Thoracic aorta (tissue), 2 donors: ENCODE measurements at regions not wholly inside any gene's neighbourhood (a gene's known extent, or its start where the extent isn't known, plus 50 kb on each side); places are given as distances from the start of the nearest gene placed in this dataset.
"Not testable (repeated sequence)": the region's sequence is repeated elsewhere in the genome, so short reads cannot be mapped to it uniquely, and the experiment has no call there.

Experiments
- ATAC-seq: fragments of 150-250 bp; one replicate; pipeline ENCODE4 v1.8.0; 2017; ENCODE audit warnings: low read depth; ENCODE audit not compliant: insufficient number of reproducible peaks, low FRiP score
- DNase-seq: peaks from one replicate; pipeline ENCODE4 v3.0.0-alpha.2; 2020; ENCODE audit warnings: low spot score
- H3K27ac ChIP-seq, 2 donors: fragments of 200-600 bp; sonication (generic); 1 replicate in 1 of 2; 2 replicates in 1 of 2; pipeline ENCODE4 v1.5.1; 2016; ENCODE audit warnings: mild to moderate bottlenecking in 2 of 2, moderate library complexity in 2 of 2
- H3K27me3 ChIP-seq: fragments of 200-600 bp; sonication (generic); replicated peaks from 2 replicates; pipeline ENCODE4 v1.6.0; 2016; ENCODE audit warnings: mild to moderate bottlenecking; ENCODE audit not compliant: insufficient read depth
- H3K36me3 ChIP-seq: fragments of 200-600 bp; sonication (generic); one replicate; pipeline ENCODE4 v1.5.1; 2016
- H3K4me1 ChIP-seq, 2 donors: fragments of 200-600 bp; sonication (generic); 1 replicate in 1 of 2; 2 replicates in 1 of 2; pipeline versions ENCODE4 v1.5.1 to v1.6.0; 2016; ENCODE audit warnings: low read depth in 2 of 2, mild to moderate bottlenecking in 1 of 2; ENCODE audit not compliant: control insufficient read depth in 1 of 2
- H3K4me3 ChIP-seq: fragments of 200-600 bp; sonication (generic); 2 replicates; pipeline ENCODE4 v1.5.1; 2016; ENCODE audit warnings: mild to moderate bottlenecking
- H3K9me3 ChIP-seq: fragments of 200-600 bp; sonication (generic); 2 replicates; pipeline ENCODE4 v1.5.1; 2016
- CTCF ChIP-seq: fragments of 200-600 bp; sonication (generic); IDR thresholded peaks from one replicate; pipeline ENCODE4 v1.5.1; 2019; ENCODE audit warnings: antibody characterized with exemption

GRCh38 chr6:150783813-150784212, 81.7 kb upstream of the MTHFD1L start:
- no peaks in the 10 kb centered on the region for H3K9me3 ChIP-seq
- no peaks in the 10 kb centered on the region for H3K27me3 ChIP-seq
- DNase-seq (no peak), ATAC-seq (no peak)
- no peak overlapping the region for H3K27ac ChIP-seq
- H3K4me3 ChIP-seq, result no peak overlapping the region
- no peaks in the 10 kb centered on the region for H3K36me3 ChIP-seq
- no peaks in the 10 kb centered on the region for H3K4me1 ChIP-seq
- TF ChIP-seq CTCF, result no peak

GRCh38 chr6:150787429-150787828, 78.1 kb upstream of the MTHFD1L start:
- no peaks in the 10 kb centered on the region for H3K9me3 ChIP-seq
- DNase-seq, result no peak
- no peaks in the 10 kb centered on the region for H3K27me3 ChIP-seq
- H3K27ac ChIP-seq, result no peak overlapping the region
- H3K36me3 ChIP-seq, result no peaks in the 10 kb centered on the region
- H3K4me3 ChIP-seq, result no peak overlapping the region
- H3K4me1 ChIP-seq, result no peaks in the 10 kb centered on the region
- ATAC-seq, result no peak
- TF ChIP-seq CTCF, result no peak

GRCh38 chr6:150788089-150788488, 77.4 kb upstream of the MTHFD1L start:
- Histone ChIP-seq H3K36me3 (no peaks in the 10 kb centered on the region), H3K4me3 (no peak overlapping the region), H3K27me3 (no peaks in the 10 kb centered on the region), H3K4me1 (no peaks in the 10 kb centered on the region), H3K9me3 (no peaks in the 10 kb centered on the region), H3K27ac (no peak overlapping the region)
- ATAC-seq, result no peak
- TF ChIP-seq CTCF, result no peak
- no peak for DNase-seq

- H3K9me3 ChIP-seq, H3K27ac ChIP-seq, H3K4me3 ChIP-seq, H3K27me3 ChIP-seq, H3K36me3 ChIP-seq, H3K4me1 ChIP-seq, DNase-seq, ATAC-seq: not testable (repeated sequence)
Measured at GRCh38 chr6:150789906-150790305, 75.6 kb upstream of the MTHFD1L start.

GRCh38 chr6:150791717-150792116, 73.8 kb upstream of the MTHFD1L start:
- no peak for TF ChIP-seq CTCF
- Histone ChIP-seq H3K4me1 (no peaks in the 10 kb centered on the region), H3K27me3 (no peaks in the 10 kb centered on the region), H3K9me3 (no peaks in the 10 kb centered on the region), H3K36me3 (no peaks in the 10 kb centered on the region), H3K4me3 (no peak overlapping the region), H3K27ac (no peak overlapping the region)
- ATAC-seq, result no peak
- no peak for DNase-seq

- Histone ChIP-seq H3K4me3 (no peak overlapping the region), H3K27ac (no peak overlapping the region), H3K9me3 (no peaks in the 10 kb centered on the region), H3K36me3 (no peaks in the 10 kb centered on the region), H3K27me3 (no peaks in the 10 kb centered on the region), H3K4me1 (no peaks in the 10 kb centered on the region)
- DNase-seq (no peak), ATAC-seq (no peak)
- no peak for TF ChIP-seq CTCF
Measured at GRCh38 chr6:150797949-150798348, 67.6 kb upstream of the MTHFD1L start.
